PC-3 (cell line): ENCODE measurements at regions not wholly inside any gene's neighbourhood (a gene's known extent, or its start where the extent isn't known, plus 50 kb on each side); places are given as distances from the start of the nearest gene placed in this dataset.

Experiments used
- ATAC-seq: fragments of 200-7000 bp; cut with Tn5 transposase; 2 replicates; pipeline ENCODE4 v1.9.1; 2020; ENCODE audit warnings: mild to moderate bottlenecking, moderate library complexity
- BruUV-seq: library from RNA; stranded (reverse); fragments of 400-500 nt; replicated peaks from 2 replicates; lab custom pipeline; 2021; lab: Mats Ljungman, UMichigan
- CTCF ChIA-PET: fragments of 300-600 bp; sonication (Branson Sonifier 250); formaldehyde crosslinking; loops from one replicate; lab custom pipeline; 2022; ENCODE audit warnings: antibody characterized with exemption; lab: Charles Lee
- POLR2A ChIA-PET: fragments of 300-600 bp; sonication (Branson Sonifier 250); formaldehyde crosslinking; loops from one replicate; lab custom pipeline; 2022; ENCODE audit warnings: antibody characterized with exemption; ENCODE audit not compliant: unreplicated experiment; lab: Charles Lee
- DNase-seq: peaks from one replicate; pipeline ENCODE4 v3.0.0-alpha.2; 2015
- H2AFZ ChIP-seq: fragments of 300-600 bp; sonication (generic); 2 replicates; pipeline ENCODE4 v1.6.0; 2016; ENCODE audit warnings: antibody characterized with exemption, low read length
- H3F3A ChIP-seq: fragments of 300-600 bp; sonication (generic); one replicate; pipeline ENCODE4 v1.6.0; 2017; ENCODE audit warnings: antibody characterized with exemption, low read length, control low read depth, mild to moderate bottlenecking; ENCODE audit not compliant: unreplicated experiment
- H3K27ac ChIP-seq: fragments of 300-600 bp; sonication (generic); 2 replicates; pipeline ENCODE4 v1.5.1; 2016; ENCODE audit warnings: mild to moderate bottlenecking, low read length
- H3K27me3 ChIP-seq: fragments of 300-600 bp; sonication (generic); 2 replicates; pipeline ENCODE4 v1.6.1; 2016; ENCODE audit warnings: low read length, mixed read lengths
- H3K36me3 ChIP-seq: fragments of 300-600 bp; sonication (generic); 2 replicates; pipeline ENCODE4 v1.6.1; 2016; ENCODE audit warnings: low read depth, mixed run types, low read length, mixed read lengths
- H3K4me1 ChIP-seq: fragments of 300-600 bp; sonication (generic); 2 replicates; pipeline ENCODE4 v1.5.1; 2016; ENCODE audit warnings: low read length; ENCODE audit not compliant: insufficient read depth
- H3K4me2 ChIP-seq: fragments of 300-600 bp; sonication (generic); 2 replicates; pipeline ENCODE4 v1.6.0; 2016; ENCODE audit warnings: low read length
- H3K4me3 ChIP-seq: fragments of 300-600 bp; sonication (generic); 2 replicates; pipeline ENCODE4 v1.5.1; 2016; ENCODE audit warnings: mild to moderate bottlenecking, low read length, mixed read lengths
- H3K79me2 ChIP-seq: fragments of 300-600 bp; sonication (generic); 2 replicates; pipeline ENCODE4 v1.6.1; 2017; ENCODE audit warnings: low read length, mixed read lengths
- H3K9ac ChIP-seq: fragments of 300-600 bp; sonication (generic); 2 replicates; pipeline ENCODE4 v1.6.0; 2016; ENCODE audit warnings: mild to moderate bottlenecking, low read length
- H3K9me2 ChIP-seq: fragments of 300-600 bp; sonication (generic); replicated peaks from 2 replicates; pipeline ENCODE4 v1.6.1; 2016; ENCODE audit warnings: mixed run types, low read length, mixed read lengths
- H3K9me3 ChIP-seq: fragments of 300-600 bp; sonication (generic); 2 replicates; pipeline ENCODE4 v1.6.1; 2016; ENCODE audit warnings: low read length, mixed read lengths
- H4K20me1 ChIP-seq: fragments of 300-600 bp; sonication (generic); 2 replicates; pipeline ENCODE4 v1.6.1; 2016; ENCODE audit warnings: low read length, mixed read lengths
- CTCF ChIP-seq: fragments of 300-600 bp; sonication (generic); conservative IDR thresholded peaks from 2 replicates; pipeline ENCODE4 v1.5.1; 2017; ENCODE audit warnings: antibody characterized with exemption, low read depth, mild to moderate bottlenecking, low read length
- EZH2 ChIP-seq: fragments of 300-600 bp; sonication (generic); IDR thresholded peaks from one replicate; pipeline ENCODE4 v1.6.1; 2017; ENCODE audit warnings: antibody characterized with exemption, mild to moderate bottlenecking, low read length; ENCODE audit not compliant: unreplicated experiment
- EZH2phosphoT487 ChIP-seq: fragments of 300-600 bp; sonication (generic); IDR thresholded peaks from 2 replicates; pipeline ENCODE4 v1.6.1; 2018; ENCODE audit warnings: mild to moderate bottlenecking, antibody characterized with exemption, low read length, borderline replicate concordance
- intact Hi-C: fragments of 100-400 bp; cut with micrococcal nuclease; formaldehyde crosslinking; loops from 2 replicates; pipeline ENCODE4 v1.9.0; 2023

DNA sequence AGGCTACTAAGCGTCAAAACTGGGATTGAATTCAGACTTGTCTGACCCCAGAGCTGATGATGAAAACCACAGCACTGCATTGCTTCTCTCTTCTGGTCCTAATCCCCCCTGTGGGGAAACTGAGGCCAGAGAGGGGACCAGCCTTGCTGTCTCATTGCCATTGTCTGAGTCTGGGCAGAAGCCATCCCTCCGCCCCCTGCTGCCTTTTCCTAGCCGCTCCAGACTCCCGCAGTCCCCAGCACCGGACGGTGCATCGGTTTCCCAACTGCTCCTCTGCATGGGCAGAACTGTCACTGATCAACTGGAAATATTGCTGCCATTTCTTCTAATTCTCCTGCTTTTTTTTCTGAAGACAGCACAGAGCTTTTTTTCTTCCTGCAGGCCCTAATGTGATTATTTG is 157.4 kb downstream of the ACTL8 start:
- Histone ChIP-seq H3K9ac (no peak overlapping the region), H3K27ac (no peak overlapping the region), H3F3A (no peaks in the 10 kb centered on the region), H3K27me3 (peaks cover 89% of the 10 kb centered on the region), H3K4me3 (no peak overlapping the region), H2AFZ (no peak overlapping the region), H3K4me1 (no peaks in the 10 kb centered on the region), H3K9me3 (no peaks in the 10 kb centered on the region), H3K36me3 (no peaks in the 10 kb centered on the region), H3K79me2 (no peaks in the 10 kb centered on the region), H3K9me2 (no peaks in the 10 kb centered on the region), H3K4me2 (no peak overlapping the region), H4K20me1 (no peaks in the 10 kb centered on the region)
- no peak for TF ChIP-seq CTCF
- no peak for TF ChIP-seq EZH2
- TF ChIP-seq EZH2phosphoT487, result no peak
- intact Hi-C loops, result no loop called here
- ChIA-PET CTCF (no interaction called here), POLR2A (no interaction called here)
- no TSS peak for BruUV-seq
- DNase-seq (no peak), ATAC-seq (no peak)

DNA sequence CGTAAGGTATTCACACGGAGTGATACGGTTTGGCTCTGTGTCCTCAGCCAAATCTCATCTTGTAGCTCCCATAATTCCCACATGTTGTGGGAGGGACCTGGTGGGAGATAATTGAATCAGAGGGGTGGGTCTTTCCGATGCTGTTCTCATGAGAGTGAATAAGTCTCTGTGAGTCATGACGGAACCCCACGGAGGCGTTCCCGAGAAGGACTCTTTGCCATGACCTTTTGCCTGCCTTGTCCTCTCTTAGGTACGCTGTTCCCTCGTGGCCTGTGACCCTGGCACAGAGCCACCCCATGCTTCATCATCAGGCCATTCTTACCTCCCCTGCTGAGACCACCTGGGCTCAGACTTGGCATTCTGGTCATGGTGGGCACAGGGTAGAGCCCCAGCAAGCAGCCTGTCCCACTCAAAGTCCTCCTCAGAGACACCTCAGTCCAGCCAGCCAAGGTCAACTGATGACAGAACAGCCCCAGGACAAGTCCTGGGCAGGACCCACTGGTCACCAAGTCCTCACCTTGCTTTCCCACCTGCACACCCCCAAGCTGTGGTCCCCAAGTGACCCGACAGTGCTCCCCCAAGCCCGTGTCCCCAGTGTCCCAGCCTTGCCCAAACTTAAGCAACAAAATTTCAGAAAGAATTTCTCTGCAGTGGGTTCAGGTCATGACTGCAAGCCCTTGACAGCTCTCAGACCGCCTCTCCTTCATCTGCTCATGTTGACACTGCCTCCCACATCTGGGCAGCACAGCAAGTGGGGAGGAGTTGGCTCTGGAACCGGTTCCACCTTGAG is 158.4 kb downstream of the ACTL8 start:
- POLR2A ChIA-PET, result no interaction called here
- Histone ChIP-seq H3F3A (no peaks in the 10 kb centered on the region), H3K4me1 (no peaks in the 10 kb centered on the region), H3K9me2 (no peaks in the 10 kb centered on the region), H3K9me3 (no peaks in the 10 kb centered on the region), H3K79me2 (no peaks in the 10 kb centered on the region), H3K9ac (no peak overlapping the region), H3K4me3 (no peak overlapping the region), H3K27me3 (peaks cover 80% of the 10 kb centered on the region), H3K36me3 (no peaks in the 10 kb centered on the region), H2AFZ (no peak overlapping the region), H4K20me1 (no peaks in the 10 kb centered on the region), H3K27ac (no peak overlapping the region), H3K4me2 (no peak overlapping the region)
- DNase-seq (no peak), ATAC-seq (no peak)
- intact Hi-C loops, result no loop called here
- TF ChIP-seq EZH2, result no peak
- TF ChIP-seq CTCF, result no peak
- no TSS peak for BruUV-seq
- CTCF ChIA-PET, result no interaction called here

DNA sequence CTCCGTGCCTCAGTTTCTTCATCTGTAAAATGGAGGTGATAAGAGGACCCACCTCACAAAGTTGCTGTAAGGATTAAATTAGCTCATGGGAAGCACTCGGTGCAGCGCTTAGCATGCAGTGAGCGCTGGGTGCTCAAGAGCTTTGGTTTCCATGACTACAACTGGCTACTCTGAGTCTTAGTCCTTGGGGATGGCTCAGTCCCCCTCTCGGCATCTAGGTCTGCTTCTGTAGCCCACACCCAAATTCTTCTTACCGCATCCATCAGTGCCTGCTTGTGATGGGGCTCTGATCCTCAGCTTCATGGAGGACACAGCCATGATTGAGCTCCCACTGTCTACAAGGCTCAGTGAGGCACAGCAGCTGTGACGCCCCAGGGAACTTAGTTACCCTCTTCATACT is 159.0 kb downstream of the ACTL8 start:
- ChIA-PET POLR2A (no interaction called here), CTCF (no interaction called here)
- Histone ChIP-seq H3K27me3 (peaks cover 74% of the 10 kb centered on the region), H3K9me2 (no peaks in the 10 kb centered on the region), H3K36me3 (no peaks in the 10 kb centered on the region), H3K9me3 (no peaks in the 10 kb centered on the region), H3K27ac (no peak overlapping the region), H3K9ac (no peak overlapping the region), H3K4me1 (no peaks in the 10 kb centered on the region), H3K79me2 (no peaks in the 10 kb centered on the region), H3F3A (no peaks in the 10 kb centered on the region), H2AFZ (no peak overlapping the region), H3K4me2 (no peak overlapping the region), H3K4me3 (no peak overlapping the region), H4K20me1 (no peaks in the 10 kb centered on the region)
- DNase-seq, result no peak
- TF ChIP-seq CTCF (no peak), EZH2 (no peak), EZH2phosphoT487 (no peak)
- BruUV-seq, result no TSS peak
- intact Hi-C loops, result no loop called here
- ATAC-seq, result no peak
